DND-41 (cell line): ENCODE measurements at regions not wholly inside any gene's neighbourhood (a gene's known extent, or its start where the extent isn't known, plus 50 kb on each side); places are given as distances from the start of the nearest gene placed in this dataset.
A peak's percentile ranks its signal among the peaks of the same experiment; 100 is the strongest.

Experiments
- CTCF ChIP-seq: IDR thresholded peaks from 2 replicates; pipeline ENCODE4 v1.5.1; 2012; ENCODE audit warnings: borderline replicate concordance, low read length, moderate library complexity, mild to moderate bottlenecking; ENCODE audit not compliant: poor library complexity, severe bottlenecking; ENCODE audit errors: extremely low read depth
- EZH2 ChIP-seq: IDR thresholded peaks from 3 replicates; pipeline ENCODE4 v1.6.1; 2012; ENCODE audit warnings: borderline replicate concordance, low read depth, mild to moderate bottlenecking, moderate library complexity, low read length, inconsistent platforms; ENCODE audit not compliant: severe bottlenecking

GRCh38 chr6:8904754-8905153 lies 469.4 kb upstream of the SLC35B3 start:
- TF ChIP-seq CTCF (peak; percentile 39), EZH2 (no peak)
